ENCODE measurements at regions not wholly inside any gene's neighbourhood (a gene's known extent, or its start where the extent isn't known, plus 50 kb on each side); places are given as distances from the start of the nearest gene placed in this dataset.

DNA sequence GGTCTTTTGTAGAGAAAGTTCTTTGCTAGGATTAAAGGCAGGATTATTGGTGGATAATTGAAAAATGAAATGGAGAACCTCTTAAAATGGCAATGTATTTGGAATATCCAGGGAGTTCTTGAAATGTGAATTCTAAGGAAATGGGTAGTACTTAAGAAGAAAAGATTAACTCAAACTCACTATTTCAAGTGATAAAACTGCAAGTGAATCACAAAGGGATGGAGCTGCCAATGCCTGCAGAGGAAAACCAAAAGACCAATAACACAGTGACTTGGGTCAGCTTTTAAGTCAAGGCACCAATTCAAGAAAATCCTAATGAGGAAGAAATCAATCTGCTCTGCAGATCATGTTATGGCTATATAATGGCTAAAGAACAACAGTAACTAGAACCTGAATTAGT, 67.6 kb upstream of the ETAA1 start:
- Histone ChIP-seq H3K4me1 (ENCODE audit: control insufficient read depth, insufficient read depth, low read length) (no peaks in the 10 kb centered on the region), H4K20me1 (ENCODE audit: control insufficient read depth, insufficient read depth) (no peaks in the 10 kb centered on the region), H3K27me3 (replicated peaks in 1 of 2; ENCODE audit: control insufficient read depth in 2 of 2, insufficient read depth in 2 of 2, low read length in 1 of 2) (no peaks in the 10 kb centered on the region), H3K36me3 (ENCODE audit: control insufficient read depth in 2 of 2, insufficient read depth in 2 of 2, low read length in 1 of 2) (no peaks in the 10 kb centered on the region), H3K4me2 (ENCODE audit: control insufficient read depth, insufficient read depth) (no peak overlapping the region), H3K9me3 (replicated peaks; ENCODE audit: control insufficient read depth, insufficient read depth, low read length) (no peaks in the 10 kb centered on the region), H3K9ac (ENCODE audit: control insufficient read depth, insufficient read depth, low read length) (no peak overlapping the region), H3K79me2 (ENCODE audit: control insufficient read depth, insufficient read depth, low read length) (no peaks in the 10 kb centered on the region), H3K27ac (ENCODE audit: control insufficient read depth, insufficient read depth) (no peak overlapping the region), H2AFZ (ENCODE audit: control insufficient read depth, low read depth, low read length) (no peak overlapping the region), H3K4me3 (no peak overlapping the region)
- intact Hi-C loops (cut with micrococcal nuclease; ENCODE audit: unreplicated experiment), result no loop called here
- ChIA-PET POLR2A (no interaction called here), RAD21 (ENCODE audit: unreplicated experiment) (no interaction called here), SMC1A (ENCODE audit: uncharacterized antibody, unreplicated experiment) (no interaction called here), CTCF (no interaction called here)
- FAIRE-seq, result no peak
- in situ Hi-C loops (cut with MboI), result no loop called here
- TF ChIP-seq MYC (IDR thresholded peaks at IDR 0.05; ENCODE audit: insufficient read depth, insufficient read length, insufficient replicate concordance, low read length, severe bottlenecking) (no peak), NRF1 (conservative IDR thresholded peaks at IDR 0.05; ENCODE audit: low read depth, low read length) (no peak), CBX3 (IDR thresholded peaks at IDR 0.05; ENCODE audit: borderline replicate concordance, low read depth) (no peak), NR2C2 (IDR thresholded peaks at IDR 0.05; ENCODE audit: borderline replicate concordance, control insufficient read depth, insufficient read length, low read depth) (no peak)
- no peak for DNase-seq (ENCODE audit: low read depth, low spot score)
- ATAC-seq, result no peak
- BruUV-seq (replicated peaks), result no TSS peak

DNA sequence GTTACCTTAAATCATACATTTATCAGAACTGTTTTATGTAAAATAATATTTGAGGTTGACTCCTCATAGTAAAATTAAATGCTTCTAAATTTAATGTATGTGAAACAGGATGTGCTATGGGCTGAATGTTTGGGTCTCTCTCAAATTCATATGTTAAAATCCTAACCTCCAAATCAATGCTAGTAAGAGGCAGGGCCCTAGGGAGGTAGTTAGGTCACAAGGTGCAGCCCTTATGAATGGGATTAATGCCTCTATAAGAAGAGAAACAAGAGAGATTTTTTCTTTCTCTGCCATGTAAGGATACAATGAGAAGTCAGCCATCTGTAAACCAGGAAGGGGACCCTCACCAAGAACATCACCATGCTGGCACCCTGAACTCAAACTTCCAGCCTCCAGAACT, 67.2 kb upstream of the ETAA1 start:
- SMC1A ChIA-PET (ENCODE audit: uncharacterized antibody, unreplicated experiment), result no interaction called here
- FAIRE-seq (no peak), DNase-seq (ENCODE audit: low read depth, low spot score) (no peak), ATAC-seq (no peak)
- no TSS peak for BruUV-seq (replicated peaks)
- no peaks in the 10 kb centered on the region for H4K20me1 ChIP-seq (ENCODE audit: control insufficient read depth, insufficient read depth)
- H3K9me3 ChIP-seq (replicated peaks; ENCODE audit: control insufficient read depth, insufficient read depth, low read length), result no peaks in the 10 kb centered on the region
- no peak for TF ChIP-seq JUND (IDR thresholded peaks at IDR 0.05; ENCODE audit: low read depth, low read length)
- no peak for TF ChIP-seq HDAC2 (IDR thresholded peaks at IDR 0.05)
- no peak for TF ChIP-seq RAD51 (IDR thresholded peaks at IDR 0.05)
- no peak for TF ChIP-seq POU2F2 (IDR thresholded peaks at IDR 0.05; ENCODE audit: borderline replicate concordance, low read depth, low read length)
- TF ChIP-seq RB1 (IDR thresholded peaks at IDR 0.05; ENCODE audit: borderline replicate concordance), result no peak
- no peak for TF ChIP-seq NFIC (IDR thresholded peaks at IDR 0.05; ENCODE audit: low read depth, low read length)
- TF ChIP-seq, protein P1, sequence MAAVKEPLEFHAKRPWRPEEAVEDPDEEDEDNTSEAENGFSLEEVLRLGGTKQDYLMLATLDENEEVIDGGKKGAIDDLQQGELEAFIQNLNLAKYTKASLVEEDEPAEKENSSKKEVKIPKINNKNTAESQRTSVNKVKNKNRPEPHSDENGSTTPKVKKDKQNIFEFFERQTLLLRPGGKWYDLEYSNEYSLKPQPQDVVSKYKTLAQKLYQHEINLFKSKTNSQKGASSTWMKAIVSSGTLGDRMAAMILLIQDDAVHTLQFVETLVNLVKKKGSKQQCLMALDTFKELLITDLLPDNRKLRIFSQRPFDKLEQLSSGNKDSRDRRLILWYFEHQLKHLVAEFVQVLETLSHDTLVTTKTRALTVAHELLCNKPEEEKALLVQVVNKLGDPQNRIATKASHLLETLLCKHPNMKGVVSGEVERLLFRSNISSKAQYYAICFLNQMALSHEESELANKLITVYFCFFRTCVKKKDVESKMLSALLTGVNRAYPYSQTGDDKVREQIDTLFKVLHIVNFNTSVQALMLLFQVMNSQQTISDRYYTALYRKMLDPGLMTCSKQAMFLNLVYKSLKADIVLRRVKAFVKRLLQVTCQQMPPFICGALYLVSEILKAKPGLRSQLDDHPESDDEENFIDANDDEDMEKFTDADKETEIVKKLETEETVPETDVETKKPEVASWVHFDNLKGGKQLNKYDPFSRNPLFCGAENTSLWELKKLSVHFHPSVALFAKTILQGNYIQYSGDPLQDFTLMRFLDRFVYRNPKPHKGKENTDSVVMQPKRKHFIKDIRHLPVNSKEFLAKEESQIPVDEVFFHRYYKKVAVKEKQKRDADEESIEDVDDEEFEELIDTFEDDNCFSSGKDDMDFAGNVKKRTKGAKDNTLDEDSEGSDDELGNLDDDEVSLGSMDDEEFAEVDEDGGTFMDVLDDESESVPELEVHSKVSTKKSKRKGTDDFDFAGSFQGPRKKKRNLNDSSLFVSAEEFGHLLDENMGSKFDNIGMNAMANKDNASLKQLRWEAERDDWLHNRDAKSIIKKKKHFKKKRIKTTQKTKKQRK (IDR thresholded peaks at IDR 0.05; ENCODE audit: low read depth, low read length), result no peak
- no peak overlapping the region for H3K27ac ChIP-seq (ENCODE audit: control insufficient read depth, insufficient read depth)
- POLR2A ChIA-PET, result no interaction called here
- CTCF ChIA-PET, result no interaction called here
- intact Hi-C loops (cut with micrococcal nuclease; ENCODE audit: unreplicated experiment), result no loop called here
- H2AFZ ChIP-seq (ENCODE audit: control insufficient read depth, low read depth, low read length), result no peak overlapping the region
- H3K79me2 ChIP-seq (ENCODE audit: control insufficient read depth, insufficient read depth, low read length), result no peaks in the 10 kb centered on the region
- no peak overlapping the region for H3K4me2 ChIP-seq (ENCODE audit: control insufficient read depth, insufficient read depth)
- H3K4me1 ChIP-seq (ENCODE audit: control insufficient read depth, insufficient read depth, low read length), result no peaks in the 10 kb centered on the region
- in situ Hi-C loops (cut with MboI), result no loop called here
- no peaks in the 10 kb centered on the region for H3K36me3 ChIP-seq (ENCODE audit: control insufficient read depth in 2 of 2, insufficient read depth in 2 of 2, low read length in 1 of 2)
- no peak overlapping the region for H3K4me3 ChIP-seq
- RAD21 ChIA-PET (ENCODE audit: unreplicated experiment), result no interaction called here
- no peaks in the 10 kb centered on the region for H3K27me3 ChIP-seq (replicated peaks in 1 of 2; ENCODE audit: control insufficient read depth in 2 of 2, insufficient read depth in 2 of 2, low read length in 1 of 2)
- H3K9ac ChIP-seq (ENCODE audit: control insufficient read depth, insufficient read depth, low read length), result no peak overlapping the region

All from GM12878 (cell line).